ENCODE measurements at regions not wholly inside any gene's neighbourhood (a gene's known extent, or its start where the extent isn't known, plus 50 kb on each side); places are given as distances from the start of the nearest gene placed in this dataset.

DNA sequence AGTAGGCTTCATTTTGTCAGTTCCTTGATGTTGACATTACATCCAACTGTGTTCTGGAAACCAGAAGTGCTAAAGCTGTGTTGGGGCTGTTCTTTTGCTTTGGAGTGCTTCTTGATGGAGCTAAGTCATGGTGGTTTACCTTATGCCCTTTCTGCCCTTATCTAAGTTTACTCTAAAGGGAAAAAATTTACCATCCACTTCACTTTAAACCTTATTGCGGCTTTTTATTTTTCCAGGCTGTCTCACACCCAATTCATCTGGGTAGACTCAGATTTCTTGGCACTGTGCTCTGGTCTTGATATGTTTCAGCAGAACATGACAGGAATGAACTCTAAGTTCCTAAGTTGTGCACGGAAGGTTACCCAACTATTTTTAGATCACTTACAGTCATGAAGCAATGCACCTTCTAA lies 104.7 kb upstream of the TTC29 start:
- TF ChIP-seq CTCF (IDR thresholded peaks at IDR 0.05; ENCODE audit: extremely low read depth, missing control alignments) = no peak
- DNase-seq (ENCODE audit: low spot score) = no peak

DNA sequence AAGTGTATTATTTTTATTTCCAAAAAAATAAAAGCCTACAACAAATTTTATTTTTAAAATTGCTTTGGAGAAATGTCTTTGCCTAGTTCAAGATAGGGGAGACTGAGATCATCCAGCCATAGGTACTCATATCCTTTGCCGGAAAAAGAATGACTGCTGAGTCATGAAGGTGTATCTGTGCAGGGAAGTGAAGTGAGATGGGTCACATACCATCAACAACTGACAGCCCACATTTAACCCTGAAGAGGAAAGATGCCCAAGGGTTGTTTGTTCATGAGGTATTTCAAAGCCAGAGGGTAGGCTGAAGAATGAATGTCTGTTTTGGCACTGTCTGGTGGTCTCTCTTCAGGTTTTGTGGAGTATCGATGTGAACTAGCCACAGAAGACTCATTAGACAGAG lies 106.7 kb upstream of the TTC29 start:
- DNase-seq (ENCODE audit: low spot score) = no peak
- TF ChIP-seq CTCF (IDR thresholded peaks at IDR 0.05; ENCODE audit: extremely low read depth, missing control alignments) = no peak

DNA sequence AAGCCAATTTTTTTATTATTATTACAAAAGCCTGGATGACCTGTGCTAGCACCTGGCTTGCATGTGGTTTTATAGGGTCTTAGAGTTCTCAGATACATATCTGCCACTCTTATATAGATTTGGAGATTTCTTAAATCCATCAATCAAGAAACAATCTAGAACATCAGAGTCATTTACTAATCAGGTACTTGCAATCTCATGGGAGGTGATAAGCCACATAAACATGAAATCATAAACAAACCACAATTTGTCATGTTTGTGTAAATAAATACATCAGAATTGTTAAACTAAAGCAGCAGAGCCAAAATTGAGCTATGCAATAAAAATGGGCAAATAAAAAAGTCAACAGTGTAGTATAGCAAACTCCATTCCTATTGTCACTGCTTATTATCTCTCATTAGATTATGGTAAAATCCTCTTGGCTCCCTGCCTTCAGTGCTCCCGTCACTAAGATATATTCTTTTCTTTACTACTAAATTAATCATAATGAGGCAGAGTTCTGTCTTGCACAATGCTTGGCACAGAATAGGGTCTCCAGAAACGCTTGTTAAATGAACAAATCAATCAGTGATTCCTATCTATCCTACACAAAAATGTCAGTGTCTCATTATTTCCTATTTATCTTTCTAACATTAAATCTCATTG lies 108.7 kb upstream of the TTC29 start:
- TF ChIP-seq CTCF (IDR thresholded peaks at IDR 0.05; ENCODE audit: extremely low read depth, missing control alignments) = no peak
- no peak for DNase-seq (ENCODE audit: low spot score)

GRCh38 chr4:147056940-147057610 lies 111.4 kb upstream of the TTC29 start:
- no peak for TF ChIP-seq CTCF (IDR thresholded peaks at IDR 0.05; ENCODE audit: extremely low read depth, missing control alignments)
- DNase-seq (ENCODE audit: low spot score) = no peak

DNA sequence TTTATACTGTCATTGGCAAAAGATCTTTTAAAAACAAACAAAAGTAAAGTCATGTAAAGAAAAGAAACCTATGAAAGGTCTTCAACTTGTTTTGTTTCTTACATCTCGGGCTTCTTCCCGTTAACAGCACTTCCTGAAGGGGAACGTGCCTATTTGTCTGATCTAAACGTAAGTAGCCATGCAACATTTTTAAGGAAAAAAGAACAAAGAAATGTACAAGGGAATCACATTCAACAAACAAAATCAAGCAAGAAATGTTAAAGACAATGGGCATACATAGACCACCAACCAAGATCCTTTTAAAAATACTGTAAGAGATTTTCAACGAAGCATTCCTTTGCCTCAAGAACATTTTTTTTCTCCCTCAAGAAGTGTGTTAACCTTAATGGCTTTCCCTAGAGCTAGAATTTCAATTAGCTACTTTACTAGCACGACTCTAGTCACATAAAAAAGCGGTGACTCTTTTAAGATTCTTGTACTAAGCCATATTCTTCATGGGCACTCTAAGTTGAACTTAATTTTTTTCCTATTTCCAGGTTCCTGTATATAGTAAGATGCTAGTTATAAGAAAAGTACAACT lies 112.0 kb upstream of the TTC29 start:
- no peak for DNase-seq (ENCODE audit: low spot score)
- no peak for TF ChIP-seq CTCF (IDR thresholded peaks at IDR 0.05; ENCODE audit: extremely low read depth, missing control alignments)

GRCh38 chr4:147059064-147059731 lies 113.5 kb upstream of the TTC29 start:
- DNase-seq (ENCODE audit: low spot score) = no peak
- TF ChIP-seq CTCF (IDR thresholded peaks at IDR 0.05; ENCODE audit: extremely low read depth, missing control alignments) = no peak

All from GM20000 (cell line).